GM12892 (cell line): ENCODE measurements at regions not wholly inside any gene's neighbourhood (a gene's known extent, or its start where the extent isn't known, plus 50 kb on each side); places are given as distances from the start of the nearest gene placed in this dataset.

Experiments used
- POLR2A ChIP-seq: IDR thresholded peaks from 2 replicates; pipeline ENCODE4 v1.6.1; 2011; ENCODE audit warnings: low read depth, low read length, control low read depth
- TAF1 ChIP-seq: IDR thresholded peaks from 2 replicates; pipeline ENCODE4 v1.6.1; 2011; ENCODE audit warnings: low read depth, mild to moderate bottlenecking, control low read depth, low read length, borderline replicate concordance

DNA sequence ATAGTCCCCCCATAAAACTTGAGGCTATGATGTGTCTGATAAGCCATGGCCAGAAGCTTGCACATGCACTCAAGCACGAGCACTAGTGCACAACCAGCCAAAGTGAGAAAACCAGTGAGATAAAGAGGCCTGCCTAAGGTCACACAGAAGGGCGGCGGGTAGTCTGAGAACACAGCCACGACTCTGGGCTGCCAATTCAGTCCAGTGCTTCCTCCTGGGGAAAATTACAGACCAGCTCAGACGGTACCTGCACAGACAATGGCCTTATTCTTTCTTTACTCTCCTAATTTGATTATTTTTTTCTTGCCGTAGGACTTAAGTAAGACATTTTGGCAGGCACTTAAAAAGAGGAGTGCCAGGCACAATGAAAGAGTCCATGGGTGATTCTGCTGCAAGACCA, 533.2 kb upstream of the FAT1 start:
- TF ChIP-seq POLR2A (no peak), TAF1 (no peak)
